GM23338 (cell line): ENCODE measurements at regions not wholly inside any gene's neighbourhood (a gene's known extent, or its start where the extent isn't known, plus 50 kb on each side); places are given as distances from the start of the nearest gene placed in this dataset.

Source experiments
- ATAC-seq: fragments of 200-7000 bp; cut with Tn5 transposase; 3 replicates; pipeline ENCODE4 v1.9.1; 2020
- DNase-seq: peaks from one replicate; pipeline ENCODE4 v3.0.0-alpha.2; 2015; ENCODE audit warnings: low spot score
- H2AFZ ChIP-seq: fragments of 200-600 bp; sonication (generic); 2 replicates; pipeline ENCODE4 v1.8.0; 2016; ENCODE audit warnings: antibody characterized with exemption, mild to moderate bottlenecking, moderate library complexity
- H3F3A ChIP-seq: fragments of 200-600 bp; sonication (generic); replicated peaks from 2 replicates; pipeline ENCODE4 v1.8.0; 2017; ENCODE audit warnings: antibody characterized with exemption, mixed run types, low read depth
- H3K27ac ChIP-seq: fragments of 200-600 bp; sonication (generic); 2 replicates; pipeline ENCODE4 v1.6.1; 2016; ENCODE audit warnings: low read depth
- H3K27me3 ChIP-seq: fragments of 200-600 bp; sonication (generic); 2 replicates; pipeline ENCODE4 v1.8.0; 2016; ENCODE audit warnings: mild to moderate bottlenecking, mixed run types, moderate library complexity; ENCODE audit not compliant: insufficient read depth
- H3K36me3 ChIP-seq: fragments of 200-600 bp; sonication (generic); 2 replicates; pipeline ENCODE4 v1.8.0; 2016; ENCODE audit warnings: mild to moderate bottlenecking; ENCODE audit not compliant: insufficient read depth
- H3K4me1 ChIP-seq: fragments of 200-600 bp; sonication (generic); 2 replicates; pipeline ENCODE4 v1.8.0; 2016; ENCODE audit warnings: mild to moderate bottlenecking, moderate library complexity; ENCODE audit not compliant: insufficient read depth
- H3K4me2 ChIP-seq: fragments of 200-600 bp; sonication (generic); 2 replicates; pipeline ENCODE4 v1.7.1; 2017; ENCODE audit warnings: mixed run types
- H3K4me3 ChIP-seq: fragments of 200-600 bp; sonication (generic); 2 replicates; pipeline ENCODE4 v1.6.1; 2016; ENCODE audit warnings: mixed run types
- H3K79me2 ChIP-seq: fragments of 200-600 bp; sonication (generic); replicated peaks from 2 replicates; pipeline ENCODE4 v1.8.0; 2017; ENCODE audit warnings: mild to moderate bottlenecking; ENCODE audit not compliant: insufficient read depth
- H3K9me2 ChIP-seq: fragments of 200-600 bp; sonication (generic); 2 replicates; pipeline ENCODE4 v1.8.0; 2017; ENCODE audit not compliant: insufficient read depth
- H4K20me1 ChIP-seq: fragments of 200-600 bp; sonication (generic); replicated peaks from 2 replicates; pipeline ENCODE4 v1.8.0; 2017; ENCODE audit warnings: mild to moderate bottlenecking; ENCODE audit not compliant: insufficient read depth
- H3K27ac Mint-ChIP-seq: 2 replicates; pipeline ENCODE4 v1.8.0; 2020; ENCODE audit warnings: inconsistent platforms, mild to moderate bottlenecking, moderate library complexity, mixed read lengths
- H3K27me3 Mint-ChIP-seq: 3 replicates; pipeline ENCODE4 v1.8.0; 2022; ENCODE audit warnings: low read depth, mild to moderate bottlenecking, moderate library complexity, mixed read lengths, inconsistent platforms; ENCODE audit not compliant: insufficient read depth, poor library complexity
- H3K36me3 Mint-ChIP-seq: 3 replicates; pipeline ENCODE4 v1.8.0; 2021; ENCODE audit warnings: low read depth, mild to moderate bottlenecking, inconsistent platforms, moderate library complexity, mixed read lengths
- H3K4me1 Mint-ChIP-seq: 3 replicates; pipeline ENCODE4 v1.8.0; 2020; ENCODE audit warnings: mild to moderate bottlenecking, inconsistent platforms, mixed read lengths
- H3K4me3 Mint-ChIP-seq: 3 replicates; pipeline ENCODE4 v1.8.0; 2021; ENCODE audit warnings: moderate library complexity, mild to moderate bottlenecking, inconsistent platforms, mixed read lengths
- H3K9me3 Mint-ChIP-seq: 3 replicates; pipeline ENCODE4 v1.8.0; 2020; ENCODE audit warnings: moderate library complexity, mild to moderate bottlenecking, inconsistent platforms, mixed read lengths
- EZH2 ChIP-seq: fragments of 200-600 bp; sonication (generic); IDR thresholded peaks from one replicate; pipeline ENCODE4 v1.8.0; 2017; ENCODE audit warnings: antibody characterized with exemption, mild to moderate bottlenecking, low read depth; ENCODE audit not compliant: unreplicated experiment
- EZH2phosphoT487 ChIP-seq: fragments of 200-600 bp; sonication (generic); IDR thresholded peaks from one replicate; pipeline ENCODE4 v1.8.1; 2018; ENCODE audit warnings: antibody characterized with exemption; ENCODE audit not compliant: unreplicated experiment
- JUNB ChIP-seq: IDR thresholded peaks from one replicate; pipeline ENCODE4 v1.6.1; 2016; ENCODE audit warnings: antibody characterized with exemption; ENCODE audit not compliant: unreplicated experiment
- NANOG ChIP-seq: IDR thresholded peaks from 2 replicates; pipeline ENCODE4 v1.6.1; 2016; ENCODE audit warnings: antibody characterized with exemption, borderline replicate concordance
- POLR2AphosphoS5 ChIP-seq: IDR thresholded peaks from 2 replicates; pipeline ENCODE4 v1.6.1; 2016; ENCODE audit warnings: antibody characterized with exemption, low read depth
- STAT1 ChIP-seq: IDR thresholded peaks from one replicate; pipeline ENCODE4 v1.6.1; 2016; ENCODE audit warnings: antibody characterized with exemption; ENCODE audit not compliant: unreplicated experiment
- ZNF114 ChIP-seq: fragments of 250-450 bp; sonication (Bioruptor Pico); IDR thresholded peaks from 2 replicates; pipeline ENCODE4 v1.5.0; 2020; ENCODE audit warnings: mild to moderate bottlenecking, moderate library complexity
- ZNF331 ChIP-seq: fragments of 250-450 bp; sonication (Bioruptor Pico); IDR thresholded peaks from 2 replicates; pipeline ENCODE4 v1.5.0; 2020; ENCODE audit warnings: low read depth, mild to moderate bottlenecking, moderate library complexity
- TF ChIP-seq, protein P1 (sequence below): IDR thresholded peaks from one replicate; pipeline ENCODE4 v1.6.1; 2018; ENCODE audit warnings: antibody characterized with exemption; ENCODE audit not compliant: unreplicated experiment
- TF ChIP-seq, protein P2 (sequence below): IDR thresholded peaks from 2 replicates; pipeline ENCODE4 v1.6.1; 2016; ENCODE audit warnings: antibody characterized with exemption
- TF ChIP-seq, protein P3 (sequence below), 2 experiments: fragments of 200-600 bp in 1 of 2; sonication (generic) in 1 of 2; conservative IDR thresholded peaks; 2 replicates each; pipeline versions ENCODE4 v1.5.1 to v1.6.1; 2016 to 2017; ENCODE audit warnings: antibody characterized with exemption in 2 of 2, low read depth in 2 of 2, mild to moderate bottlenecking in 2 of 2, moderate library complexity in 1 of 2

DNA sequence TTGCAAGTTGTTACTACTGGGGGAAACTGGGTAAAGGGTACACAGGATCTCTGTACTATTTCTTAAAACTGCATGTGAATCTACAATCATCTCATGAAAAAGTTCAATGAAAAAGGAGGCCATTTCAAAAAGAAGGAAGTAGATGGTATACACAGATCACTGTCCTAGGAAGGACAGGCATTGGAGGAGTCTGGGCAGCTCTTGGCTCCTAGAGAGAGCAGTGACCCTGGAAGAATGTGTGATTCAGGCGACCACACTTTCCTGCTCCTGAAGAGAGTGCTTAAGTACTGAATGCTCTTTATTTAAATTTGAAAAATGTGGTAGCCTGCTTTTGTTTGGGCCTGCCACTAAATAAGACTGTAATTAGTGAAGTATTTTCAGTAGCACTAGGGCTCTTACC lies 318.1 kb upstream of the CASK start (continued):
- TF ChIP-seq, protein P1, sequence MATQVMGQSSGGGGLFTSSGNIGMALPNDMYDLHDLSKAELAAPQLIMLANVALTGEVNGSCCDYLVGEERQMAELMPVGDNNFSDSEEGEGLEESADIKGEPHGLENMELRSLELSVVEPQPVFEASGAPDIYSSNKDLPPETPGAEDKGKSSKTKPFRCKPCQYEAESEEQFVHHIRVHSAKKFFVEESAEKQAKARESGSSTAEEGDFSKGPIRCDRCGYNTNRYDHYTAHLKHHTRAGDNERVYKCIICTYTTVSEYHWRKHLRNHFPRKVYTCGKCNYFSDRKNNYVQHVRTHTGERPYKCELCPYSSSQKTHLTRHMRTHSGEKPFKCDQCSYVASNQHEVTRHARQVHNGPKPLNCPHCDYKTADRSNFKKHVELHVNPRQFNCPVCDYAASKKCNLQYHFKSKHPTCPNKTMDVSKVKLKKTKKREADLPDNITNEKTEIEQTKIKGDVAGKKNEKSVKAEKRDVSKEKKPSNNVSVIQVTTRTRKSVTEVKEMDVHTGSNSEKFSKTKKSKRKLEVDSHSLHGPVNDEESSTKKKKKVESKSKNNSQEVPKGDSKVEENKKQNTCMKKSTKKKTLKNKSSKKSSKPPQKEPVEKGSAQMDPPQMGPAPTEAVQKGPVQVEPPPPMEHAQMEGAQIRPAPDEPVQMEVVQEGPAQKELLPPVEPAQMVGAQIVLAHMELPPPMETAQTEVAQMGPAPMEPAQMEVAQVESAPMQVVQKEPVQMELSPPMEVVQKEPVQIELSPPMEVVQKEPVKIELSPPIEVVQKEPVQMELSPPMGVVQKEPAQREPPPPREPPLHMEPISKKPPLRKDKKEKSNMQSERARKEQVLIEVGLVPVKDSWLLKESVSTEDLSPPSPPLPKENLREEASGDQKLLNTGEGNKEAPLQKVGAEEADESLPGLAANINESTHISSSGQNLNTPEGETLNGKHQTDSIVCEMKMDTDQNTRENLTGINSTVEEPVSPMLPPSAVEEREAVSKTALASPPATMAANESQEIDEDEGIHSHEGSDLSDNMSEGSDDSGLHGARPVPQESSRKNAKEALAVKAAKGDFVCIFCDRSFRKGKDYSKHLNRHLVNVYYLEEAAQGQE = no peak
- TF ChIP-seq ZNF331 = no peak
- no peak for TF ChIP-seq EZH2
- TF ChIP-seq POLR2AphosphoS5 = no peak
- no peak for TF ChIP-seq ZNF114 (CRISPR knock-in tag)
- TF ChIP-seq JUNB = no peak
- no peak for TF ChIP-seq NANOG
- no peak for TF ChIP-seq STAT1

GRCh38 chrX:42237956-42238355 lies 314.6 kb upstream of the CASK start:
- H3K27me3 Mint-ChIP-seq = no peaks in the 10 kb centered on the region
- no peak overlapping the region for H3K4me2 ChIP-seq
- peaks cover 13% of the 10 kb centered on the region; the same call in 2 of the 3 replicates for H3K4me1 Mint-ChIP-seq
- TF ChIP-seq, protein P1 = no peak
- TF ChIP-seq EZH2phosphoT487 (no peak), POLR2AphosphoS5 (no peak), ZNF114 (CRISPR knock-in tag) (no peak), EZH2 (no peak)
- TF ChIP-seq, protein P2, sequence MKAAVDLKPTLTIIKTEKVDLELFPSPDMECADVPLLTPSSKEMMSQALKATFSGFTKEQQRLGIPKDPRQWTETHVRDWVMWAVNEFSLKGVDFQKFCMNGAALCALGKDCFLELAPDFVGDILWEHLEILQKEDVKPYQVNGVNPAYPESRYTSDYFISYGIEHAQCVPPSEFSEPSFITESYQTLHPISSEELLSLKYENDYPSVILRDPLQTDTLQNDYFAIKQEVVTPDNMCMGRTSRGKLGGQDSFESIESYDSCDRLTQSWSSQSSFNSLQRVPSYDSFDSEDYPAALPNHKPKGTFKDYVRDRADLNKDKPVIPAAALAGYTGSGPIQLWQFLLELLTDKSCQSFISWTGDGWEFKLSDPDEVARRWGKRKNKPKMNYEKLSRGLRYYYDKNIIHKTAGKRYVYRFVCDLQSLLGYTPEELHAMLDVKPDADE = no peak
- TF ChIP-seq, protein P3, sequence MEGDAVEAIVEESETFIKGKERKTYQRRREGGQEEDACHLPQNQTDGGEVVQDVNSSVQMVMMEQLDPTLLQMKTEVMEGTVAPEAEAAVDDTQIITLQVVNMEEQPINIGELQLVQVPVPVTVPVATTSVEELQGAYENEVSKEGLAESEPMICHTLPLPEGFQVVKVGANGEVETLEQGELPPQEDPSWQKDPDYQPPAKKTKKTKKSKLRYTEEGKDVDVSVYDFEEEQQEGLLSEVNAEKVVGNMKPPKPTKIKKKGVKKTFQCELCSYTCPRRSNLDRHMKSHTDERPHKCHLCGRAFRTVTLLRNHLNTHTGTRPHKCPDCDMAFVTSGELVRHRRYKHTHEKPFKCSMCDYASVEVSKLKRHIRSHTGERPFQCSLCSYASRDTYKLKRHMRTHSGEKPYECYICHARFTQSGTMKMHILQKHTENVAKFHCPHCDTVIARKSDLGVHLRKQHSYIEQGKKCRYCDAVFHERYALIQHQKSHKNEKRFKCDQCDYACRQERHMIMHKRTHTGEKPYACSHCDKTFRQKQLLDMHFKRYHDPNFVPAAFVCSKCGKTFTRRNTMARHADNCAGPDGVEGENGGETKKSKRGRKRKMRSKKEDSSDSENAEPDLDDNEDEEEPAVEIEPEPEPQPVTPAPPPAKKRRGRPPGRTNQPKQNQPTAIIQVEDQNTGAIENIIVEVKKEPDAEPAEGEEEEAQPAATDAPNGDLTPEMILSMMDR (conservative IDR thresholded peaks at IDR 0.05; ENCODE audit: low read depth in 2 of 2) = no peak

More at GRCh38 chrX:42237956-42238355, 314.6 kb upstream of the CASK start:
- Histone ChIP-seq H3F3A (no peaks in the 10 kb centered on the region), H3K27ac (no peak overlapping the region), H4K20me1 (no peaks in the 10 kb centered on the region), H3K79me2 (no peaks in the 10 kb centered on the region), H3K27me3 (no peaks in the 10 kb centered on the region), H3K4me3 (no peak overlapping the region), H3K36me3 (no peaks in the 10 kb centered on the region), H2AFZ (no peak overlapping the region), H3K4me1 (no peaks in the 10 kb centered on the region), H3K9me2 (no peaks in the 10 kb centered on the region)
- Mint-ChIP-seq H3K9me3 (no peaks in the 10 kb centered on the region), H3K4me3 (no peak overlapping the region), H3K36me3 (no peaks in the 10 kb centered on the region), H3K27ac (no peak overlapping the region)
- DNase-seq (no peak), ATAC-seq (no peak)
